B cell (primary cell): ENCODE measurements at regions not wholly inside any gene's neighbourhood (a gene's known extent, or its start where the extent isn't known, plus 50 kb on each side); places are given as distances from the start of the nearest gene placed in this dataset.

ENCODE experiments used
- ATAC-seq: fragments of 200-7000 bp; cut with Tn5 transposase; one replicate; pipeline ENCODE4 v1.10.0; 2021; ENCODE audit warnings: low read depth, mild to moderate bottlenecking, moderate number of reproducible peaks, moderate library complexity
- CTCF ChIA-PET: fragments of 350-600 bp; sonication (Branson Sonifier 250); formaldehyde crosslinking; loops from one replicate; lab custom pipeline; 2021; ENCODE audit warnings: antibody characterized with exemption, inconsistent platforms; lab: Charles Lee
- POLR2A ChIA-PET: fragments of 350-600 bp; sonication (Branson Sonifier 250); formaldehyde crosslinking; loops from one replicate; lab custom pipeline; 2021; ENCODE audit warnings: antibody characterized with exemption; lab: Charles Lee
- DNase-seq: peaks from one replicate; pipeline ENCODE4 v3.0.0; 2013
- H2AFZ ChIP-seq: 2 replicates; pipeline ENCODE4 v1.6.1; 2012; ENCODE audit warnings: mild to moderate bottlenecking, low read depth, low read length; ENCODE audit not compliant: insufficient read depth, poor library complexity, severe bottlenecking
- H3K27ac ChIP-seq, 2 donors: 1 replicate in 1 of 2; 2 replicates in 1 of 2; pipeline ENCODE4 v1.5.1; 2012 to 2013; ENCODE audit warnings: low read length in 2 of 2, mild to moderate bottlenecking in 2 of 2, moderate library complexity in 1 of 2
- H3K27me3 ChIP-seq, 4 experiments: fragments of 200-600 bp in 1 of 4; sonication (generic) in 1 of 4; replicated peaks in 1 of 4; 1 replicate in 2 of 4; 2 replicates in 2 of 4; pipeline versions ENCODE4 v1.6.1 to v1.7.0; 2013 to 2016; ENCODE audit warnings: low read length in 3 of 4, mild to moderate bottlenecking in 2 of 4, mixed read lengths in 1 of 4, moderate library complexity in 1 of 4; ENCODE audit not compliant: insufficient read depth in 4 of 4, control insufficient read depth in 3 of 4; ENCODE audit errors: control extremely low read depth in 1 of 4
- H3K36me3 ChIP-seq, 2 experiments: replicated peaks in 1 of 2; 1 replicate in 1 of 2; 2 replicates in 1 of 2; pipeline versions ENCODE4 v1.6.1 to v1.7.1; 2013; ENCODE audit warnings: low read length in 1 of 2; ENCODE audit not compliant: insufficient read depth in 2 of 2, control insufficient read depth in 1 of 2; ENCODE audit errors: control extremely low read depth in 1 of 2, extremely low read depth in 1 of 2
- H3K4me1 ChIP-seq, 2 donors: fragments of 200-600 bp in 1 of 2; sonication (generic) in 1 of 2; 1 replicate in 1 of 2; 2 replicates in 1 of 2; pipeline versions ENCODE4 v1.5.1 to v1.6.1; 2013 to 2017; ENCODE audit warnings: low read length in 2 of 2; ENCODE audit not compliant: control insufficient read depth in 2 of 2, insufficient read depth in 2 of 2
- H3K4me2 ChIP-seq: replicated peaks from 2 replicates; pipeline ENCODE3; 2012; ENCODE audit warnings: mild to moderate bottlenecking, low read depth, low read length; ENCODE audit not compliant: poor library complexity, severe bottlenecking
- H3K4me3 ChIP-seq, 5 experiments: fragments of 200-600 bp in 1 of 5; sonication (generic) in 1 of 5; 1 replicate in 3 of 5; 2 replicates in 2 of 5; pipeline versions ENCODE4 v1.5.1 to v1.7.0; 2011 to 2016; ENCODE audit warnings: low read length in 4 of 5, mild to moderate bottlenecking in 4 of 5, low read depth in 2 of 5, control low read depth in 1 of 5, moderate library complexity in 1 of 5; ENCODE audit not compliant: insufficient read depth in 1 of 5; ENCODE audit errors: control extremely low read depth in 1 of 5, extremely low read depth in 1 of 5
- H3K79me2 ChIP-seq: fragments of 200-600 bp; sonication (generic); one replicate; pipeline ENCODE4 v1.6.0; 2016; ENCODE audit warnings: low read length; ENCODE audit not compliant: control insufficient read depth, insufficient read depth
- H3K9ac ChIP-seq: fragments of 200-600 bp; sonication (generic); 2 replicates; pipeline ENCODE4 v1.6.1; 2017; ENCODE audit warnings: mild to moderate bottlenecking, low read length, moderate library complexity
- H3K9me3 ChIP-seq, 3 donors: one replicate each; pipeline versions ENCODE4 v1.6.1 to v1.7.1; 2013; ENCODE audit warnings: low read length in 2 of 3; ENCODE audit not compliant: control insufficient read depth in 2 of 3, insufficient read depth in 1 of 3; ENCODE audit errors: control extremely low read depth in 1 of 3
- H4K20me1 ChIP-seq: 2 replicates; pipeline ENCODE4 v1.6.0; 2012; ENCODE audit warnings: mild to moderate bottlenecking, low read length; ENCODE audit not compliant: insufficient read depth, control insufficient read depth, poor library complexity, severe bottlenecking
- H3K27ac Mint-ChIP-seq: one replicate; pipeline ENCODE4 v1.8.0; 2021; ENCODE audit warnings: mixed read lengths
- H3K27me3 Mint-ChIP-seq: one replicate; pipeline ENCODE4 v1.8.0; 2021; ENCODE audit warnings: mixed read lengths
- H3K4me1 Mint-ChIP-seq: one replicate; pipeline ENCODE4 v1.8.0; 2021; ENCODE audit warnings: mixed read lengths
- H3K4me3 Mint-ChIP-seq: one replicate; pipeline ENCODE4 v1.8.0; 2021; ENCODE audit warnings: mixed read lengths
- H3K9me3 Mint-ChIP-seq: one replicate; pipeline ENCODE4 v1.8.0; 2022; ENCODE audit warnings: mixed read lengths; ENCODE audit not compliant: insufficient read depth
- EZH2 ChIP-seq: IDR thresholded peaks from 2 replicates; pipeline ENCODE4 v1.6.1; 2012; ENCODE audit warnings: borderline replicate concordance, low read depth, mild to moderate bottlenecking, moderate library complexity, low read length; ENCODE audit not compliant: insufficient read depth, poor library complexity, severe bottlenecking
- WGBS: methylation state at CpG from one replicate; pipeline ENCODE4 v1.1.5; 2013; ENCODE audit warnings: missing lambda C conversion rate; ENCODE audit not compliant: insufficient coverage; 5-methylcytosine and 5-hydroxymethylcytosine counted together
- intact Hi-C: fragments of 100-400 bp; cut with micrococcal nuclease; formaldehyde crosslinking; loops from one replicate; pipeline ENCODE4 v1.10.0; 2022
- TF ChIP-seq, protein P1 (sequence below): fragments of 200-600 bp; IDR thresholded peaks from one replicate; pipeline ENCODE4 v1.8.0; 2022; ENCODE audit warnings: antibody characterized with exemption, mild to moderate bottlenecking

GRCh38 chr5:51043745-51044144, 339.5 kb upstream of the ISL1 start:
- no peak overlapping the region for H3K27ac Mint-ChIP-seq

DNA sequence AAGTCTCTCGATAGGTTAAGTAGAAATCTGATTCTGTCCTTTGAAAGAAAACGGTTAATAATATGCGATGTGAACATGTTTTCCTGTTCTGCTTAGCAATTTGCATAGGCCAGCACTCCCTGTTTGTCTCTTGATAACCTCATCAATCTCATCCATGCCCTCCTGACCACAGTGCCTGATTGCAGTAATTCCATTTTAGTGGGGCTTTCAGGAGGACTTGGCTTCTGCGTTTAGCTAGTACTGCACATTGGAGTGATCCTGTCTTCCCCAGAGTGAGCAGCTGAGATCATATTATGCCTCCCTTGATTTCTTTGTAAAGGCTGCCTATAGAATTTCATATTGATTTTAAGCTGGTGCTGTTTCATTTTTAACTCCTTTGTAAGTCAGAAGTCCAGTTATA, 335.9 kb upstream of the ISL1 start:
- H3K79me2 ChIP-seq: no peaks in the 10 kb centered on the region
- no peak overlapping the region for H3K27ac Mint-ChIP-seq
- WGBS: 53% methylated on average over 2 of the region's 4 CpGs
- no peak overlapping the region for H3K4me3 ChIP-seq
- H3K9me3 Mint-ChIP-seq: no peaks in the 10 kb centered on the region
- DNase-seq (no peak), ATAC-seq (no peak)
- CTCF ChIA-PET: no interaction called here
- no peaks in the 10 kb centered on the region for H3K27me3 Mint-ChIP-seq
- POLR2A ChIA-PET: no interaction called here
- H3K27me3 ChIP-seq: no peaks in the 10 kb centered on the region
- no peak overlapping the region for H3K4me3 Mint-ChIP-seq
- no peak overlapping the region for H3K27ac ChIP-seq
- H3K9me3 ChIP-seq: no peaks in the 10 kb centered on the region
- H4K20me1 ChIP-seq: no peaks in the 10 kb centered on the region
- no peak overlapping the region for H2AFZ ChIP-seq
- H3K4me2 ChIP-seq: no peak overlapping the region
- no peaks in the 10 kb centered on the region for H3K4me1 ChIP-seq
- no peak overlapping the region for H3K9ac ChIP-seq
- no peaks in the 10 kb centered on the region for H3K4me1 Mint-ChIP-seq
- intact Hi-C loops: no loop called here
- no peaks in the 10 kb centered on the region for H3K36me3 ChIP-seq
- TF ChIP-seq, protein P1, sequence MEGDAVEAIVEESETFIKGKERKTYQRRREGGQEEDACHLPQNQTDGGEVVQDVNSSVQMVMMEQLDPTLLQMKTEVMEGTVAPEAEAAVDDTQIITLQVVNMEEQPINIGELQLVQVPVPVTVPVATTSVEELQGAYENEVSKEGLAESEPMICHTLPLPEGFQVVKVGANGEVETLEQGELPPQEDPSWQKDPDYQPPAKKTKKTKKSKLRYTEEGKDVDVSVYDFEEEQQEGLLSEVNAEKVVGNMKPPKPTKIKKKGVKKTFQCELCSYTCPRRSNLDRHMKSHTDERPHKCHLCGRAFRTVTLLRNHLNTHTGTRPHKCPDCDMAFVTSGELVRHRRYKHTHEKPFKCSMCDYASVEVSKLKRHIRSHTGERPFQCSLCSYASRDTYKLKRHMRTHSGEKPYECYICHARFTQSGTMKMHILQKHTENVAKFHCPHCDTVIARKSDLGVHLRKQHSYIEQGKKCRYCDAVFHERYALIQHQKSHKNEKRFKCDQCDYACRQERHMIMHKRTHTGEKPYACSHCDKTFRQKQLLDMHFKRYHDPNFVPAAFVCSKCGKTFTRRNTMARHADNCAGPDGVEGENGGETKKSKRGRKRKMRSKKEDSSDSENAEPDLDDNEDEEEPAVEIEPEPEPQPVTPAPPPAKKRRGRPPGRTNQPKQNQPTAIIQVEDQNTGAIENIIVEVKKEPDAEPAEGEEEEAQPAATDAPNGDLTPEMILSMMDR: no peak

More at GRCh38 chr5:51043745-51044144, 339.5 kb upstream of the ISL1 start:
- Histone ChIP-seq H3K4me3 (no peak overlapping the region), H2AFZ (no peak overlapping the region), H3K36me3 (no peaks in the 10 kb centered on the region), H3K4me2 (no peak overlapping the region), H3K9ac (no peak overlapping the region), H3K79me2 (no peaks in the 10 kb centered on the region), H3K27ac (no peak overlapping the region), H3K27me3 (no peaks in the 10 kb centered on the region), H3K9me3 (no peaks in the 10 kb centered on the region), H3K4me1 (no peaks in the 10 kb centered on the region), H4K20me1 (no peaks in the 10 kb centered on the region)
- DNase-seq: no peak
- no peaks in the 10 kb centered on the region for H3K9me3 Mint-ChIP-seq
- peaks cover 3% of the 10 kb centered on the region for H3K27me3 Mint-ChIP-seq
- ChIA-PET CTCF (no interaction called here), POLR2A (no interaction called here)
- TF ChIP-seq, protein P1: no peak
- no peak for TF ChIP-seq EZH2
- no peaks in the 10 kb centered on the region for H3K4me1 Mint-ChIP-seq
- H3K4me3 Mint-ChIP-seq: no peak overlapping the region
- intact Hi-C loops: no loop called here
- no CpG with 5 or more reads among the region's 5 CpGs for WGBS
- ATAC-seq: no peak
